ELR (cell line): ENCODE measurements at regions not wholly inside any gene's neighbourhood (a gene's known extent, or its start where the extent isn't known, plus 50 kb on each side); places are given as distances from the start of the nearest gene placed in this dataset.
A peak's percentile ranks its signal among the peaks of the same experiment; 100 is the strongest.

Experiments
- DNase-seq: peaks from one replicate; pipeline ENCODE4 v3.0.0-alpha.2; 2015; ENCODE audit warnings: low read depth

- DNase-seq = peak; percentile 5
These were observed 58.2 kb upstream of the FAM9C start for GRCh38 chrX:13102636-13103035.

- peak; percentile 91 for DNase-seq
These were observed 57.2 kb upstream of the FAM9C start for GRCh38 chrX:13101441-13102139.

GRCh38 chrX:13099121-13099520 is 54.7 kb upstream of the FAM9C start:
- no peak for DNase-seq

GRCh38 chrX:13096728-13097127 is 52.3 kb upstream of the FAM9C start:
- no peak for DNase-seq

GRCh38 chrX:13094828-13095341 is 50.5 kb upstream of the FAM9C start:
- no peak for DNase-seq

GRCh38 chrX:13094374-13094773 is 50.0 kb upstream of the FAM9C start:
- DNase-seq = no peak
